ENCODE measurements at regions not wholly inside any gene's neighbourhood (a gene's known extent, or its start where the extent isn't known, plus 50 kb on each side); places are given as distances from the start of the nearest gene placed in this dataset.

GRCh38 chr4:159520074-159520473 lies 417.2 kb downstream of the RAPGEF2 start:
- no peaks in the 10 kb centered on the region for H3K27me3 ChIP-seq (ENCODE audit: low read depth)
- no peaks in the 10 kb centered on the region for H3K36me3 ChIP-seq
- intact Hi-C loops (cut with micrococcal nuclease): no loop called here
- no peaks in the 10 kb centered on the region for H3K9me3 ChIP-seq (replicated peaks)
- H3K4me3 ChIP-seq: no peak overlapping the region
- no peak for TF ChIP-seq CTCF (IDR thresholded peaks at IDR 0.05; ENCODE audit: borderline replicate concordance)
- H3K27ac ChIP-seq (replicated peaks): no peak overlapping the region
- DNase-seq: no peak
- H3K4me1 ChIP-seq: no peaks in the 10 kb centered on the region

DNA sequence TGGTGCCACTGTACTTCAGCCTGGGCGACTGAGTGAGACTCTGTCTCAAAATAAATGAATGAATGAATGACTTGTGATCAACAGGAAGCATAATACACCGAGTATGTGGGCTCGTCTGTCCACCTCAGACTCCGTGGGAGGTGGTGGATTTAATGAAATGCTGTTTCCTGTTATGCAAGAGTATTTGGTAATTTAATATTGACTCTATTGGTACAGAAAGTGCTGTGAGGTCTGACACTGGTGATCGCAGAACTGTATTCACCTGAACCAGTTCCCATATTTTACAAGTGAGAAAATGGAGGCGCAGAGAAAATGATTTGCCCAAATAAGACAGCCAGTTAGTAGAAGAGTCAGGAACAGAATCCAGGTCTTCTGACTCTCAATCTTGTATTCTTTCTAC lies 423.3 kb downstream of the RAPGEF2 start:
- intact Hi-C loops (cut with micrococcal nuclease): no loop called here
- no peak for DNase-seq
- Histone ChIP-seq H3K4me1 (no peaks in the 10 kb centered on the region), H3K27ac (replicated peaks) (no peak overlapping the region), H3K9me3 (replicated peaks) (peaks cover 13% of the 10 kb centered on the region), H3K4me3 (no peak overlapping the region), H3K27me3 (ENCODE audit: low read depth) (no peaks in the 10 kb centered on the region), H3K36me3 (no peaks in the 10 kb centered on the region)
- no peak for TF ChIP-seq CTCF (IDR thresholded peaks at IDR 0.05; ENCODE audit: borderline replicate concordance)

DNA sequence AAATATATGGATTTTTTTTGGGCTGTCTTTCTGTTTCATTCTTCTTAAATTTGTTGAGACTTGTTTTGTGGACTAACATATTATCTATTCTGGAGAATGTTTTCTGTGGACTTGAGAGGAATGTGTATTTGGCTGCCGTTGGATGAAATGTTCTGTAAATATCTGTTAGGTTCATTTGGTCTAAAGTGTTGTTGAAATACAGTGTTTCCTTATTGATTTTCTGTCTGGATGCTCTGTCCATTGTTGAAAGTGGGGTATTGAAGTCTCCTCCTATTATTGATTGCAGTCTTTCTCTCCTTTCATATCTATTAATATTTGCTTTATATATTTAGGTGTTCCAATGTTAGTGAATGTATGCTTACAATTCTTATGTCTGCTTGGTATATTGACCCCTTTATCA lies 431.8 kb downstream of the RAPGEF2 start:
- Histone ChIP-seq H3K4me1 (no peaks in the 10 kb centered on the region), H3K4me3 (no peak overlapping the region), H3K27ac (replicated peaks) (no peak overlapping the region), H3K36me3 (no peaks in the 10 kb centered on the region), H3K27me3 (ENCODE audit: low read depth) (peaks cover 8% of the 10 kb centered on the region), H3K9me3 (replicated peaks) (peaks cover 33% of the 10 kb centered on the region)
- intact Hi-C loops (cut with micrococcal nuclease): no loop called here
- no peak for DNase-seq
- TF ChIP-seq CTCF (IDR thresholded peaks at IDR 0.05; ENCODE audit: borderline replicate concordance): no peak

- intact Hi-C loops (cut with micrococcal nuclease): no loop called here
- TF ChIP-seq CTCF (IDR thresholded peaks at IDR 0.05; ENCODE audit: borderline replicate concordance): no peak
- peaks cover 8% of the 10 kb centered on the region for H3K27me3 ChIP-seq (ENCODE audit: low read depth)
- no peaks in the 10 kb centered on the region for H3K4me1 ChIP-seq
- no peak for DNase-seq
- no peak overlapping the region for H3K4me3 ChIP-seq
- no peak overlapping the region for H3K27ac ChIP-seq (replicated peaks)
- no peaks in the 10 kb centered on the region for H3K36me3 ChIP-seq
- peaks cover 33% of the 10 kb centered on the region for H3K9me3 ChIP-seq (replicated peaks)
Measured at GRCh38 chr4:159538556-159538955, 435.7 kb downstream of the RAPGEF2 start.

DNA sequence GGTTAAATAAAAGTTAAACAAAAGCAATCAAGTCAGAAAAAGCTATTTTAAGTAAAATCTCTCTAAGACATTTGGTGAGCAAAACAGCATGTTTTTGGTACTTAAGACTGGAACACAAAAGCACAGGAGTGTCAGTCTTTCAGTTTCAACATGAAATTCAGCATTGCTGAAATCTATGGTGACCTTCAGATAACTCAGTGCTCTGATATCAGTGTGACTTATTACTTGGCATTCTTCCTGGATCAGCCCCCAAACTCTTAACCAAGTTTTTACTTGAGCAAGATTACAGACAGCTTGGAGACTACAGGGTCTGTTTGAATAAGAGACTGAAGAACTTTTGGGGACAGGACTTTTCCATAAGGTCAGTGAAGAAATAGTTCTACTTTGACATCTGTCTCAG lies 437.2 kb downstream of the RAPGEF2 start:
- Histone ChIP-seq H3K4me3 (no peak overlapping the region), H3K9me3 (replicated peaks) (peaks cover 22% of the 10 kb centered on the region), H3K27me3 (ENCODE audit: low read depth) (peaks cover 8% of the 10 kb centered on the region), H3K36me3 (no peaks in the 10 kb centered on the region), H3K27ac (replicated peaks) (no peak overlapping the region), H3K4me1 (no peaks in the 10 kb centered on the region)
- TF ChIP-seq CTCF (IDR thresholded peaks at IDR 0.05; ENCODE audit: borderline replicate concordance): no peak
- intact Hi-C loops (cut with micrococcal nuclease): no loop called here
- no peak for DNase-seq

- Histone ChIP-seq H3K9me3 (replicated peaks) (peaks cover 18% of the 10 kb centered on the region), H3K27me3 (ENCODE audit: low read depth) (peaks cover 8% of the 10 kb centered on the region), H3K4me3 (no peak overlapping the region), H3K27ac (replicated peaks) (no peak overlapping the region), H3K4me1 (no peaks in the 10 kb centered on the region), H3K36me3 (no peaks in the 10 kb centered on the region)
- intact Hi-C loops (cut with micrococcal nuclease): no loop called here
- no peak for TF ChIP-seq CTCF (IDR thresholded peaks at IDR 0.05; ENCODE audit: borderline replicate concordance)
- no peak for DNase-seq
Measured at GRCh38 chr4:159540501-159540900, 437.6 kb downstream of the RAPGEF2 start.
